Tibial artery (tissue), 4 donors: ENCODE measurements at regions not wholly inside any gene's neighbourhood (a gene's known extent, or its start where the extent isn't known, plus 50 kb on each side); places are given as distances from the start of the nearest gene placed in this dataset.

ENCODE experiments used
- DNase-seq, 2 donors: peaks; one replicate each; pipeline ENCODE4 v3.0.0-alpha.2; 2019
- H3K27ac ChIP-seq, 2 donors: fragments of 200-600 bp; sonication (generic) in 1 of 2; 1 replicate in 1 of 2; 2 replicates in 1 of 2; pipeline ENCODE4 v1.5.1; 2018 to 2019; ENCODE audit warnings: mild to moderate bottlenecking in 1 of 2
- H3K27me3 ChIP-seq, 2 donors: fragments of 200-600 bp; sonication (generic) in 1 of 2; one replicate each; pipeline versions ENCODE4 v1.5.1 to v1.6.0; 2016 to 2019
- H3K36me3 ChIP-seq, 3 donors: fragments of 200-600 bp; sonication (generic) in 2 of 3; one replicate each; pipeline ENCODE4 v1.5.1; 2016 to 2019; ENCODE audit warnings: mild to moderate bottlenecking in 2 of 3
- H3K4me1 ChIP-seq, 4 donors: fragments of 200-600 bp; sonication (generic) in 2 of 4; 1 replicate in 3 of 4; 2 replicates in 1 of 4; pipeline ENCODE4 v1.5.1; 2016 to 2019
- H3K4me3 ChIP-seq, 2 donors: fragments of 200-600 bp; sonication (generic) in 1 of 2; 1 replicate in 1 of 2; 2 replicates in 1 of 2; pipeline ENCODE4 v1.5.1; 2018 to 2019; ENCODE audit warnings: mild to moderate bottlenecking in 2 of 2
- H3K9me3 ChIP-seq, 3 donors: fragments of 200-600 bp; sonication (generic) in 1 of 3; one replicate each; pipeline ENCODE4 v1.5.1; 2016 to 2019
- CTCF ChIP-seq, 2 experiments: fragments of 200-600 bp in 1 of 2; fragments of 450-650 bp in 1 of 2; IDR thresholded peaks; one replicate each; pipeline ENCODE4 v1.5.1; 2017 to 2019; ENCODE audit warnings: antibody characterized with exemption in 2 of 2, mild to moderate bottlenecking in 1 of 2, moderate library complexity in 1 of 2
- intact Hi-C: fragments of 100-400 bp; cut with DNase I; formaldehyde crosslinking; loops from one replicate; pipeline ENCODE4 v1.15.0; 2023; ENCODE audit warnings: low total_unique reads

- Histone ChIP-seq H3K4me3 (no peak overlapping the region), H3K36me3 (no peaks in the 10 kb centered on the region), H3K4me1 (no peaks in the 10 kb centered on the region), H3K27ac (no peak overlapping the region), H3K27me3 (no peaks in the 10 kb centered on the region), H3K9me3 (no peaks in the 10 kb centered on the region)
- no peak for TF ChIP-seq CTCF (IDR thresholded peaks at IDR 0.05)
- intact Hi-C loops = no loop called here
- DNase-seq = no peak
Observed at GRCh38 chr6:148274809-148275208, 67.8 kb upstream of the SASH1 start.

- TF ChIP-seq CTCF (IDR thresholded peaks at IDR 0.05) = no peak
- H3K9me3 ChIP-seq = no peaks in the 10 kb centered on the region
- no peak for DNase-seq
- intact Hi-C loops = no loop called here
- no peaks in the 10 kb centered on the region for H3K27me3 ChIP-seq
- H3K36me3 ChIP-seq = no peaks in the 10 kb centered on the region
- no peak overlapping the region for H3K4me3 ChIP-seq
- H3K4me1 ChIP-seq = no peaks in the 10 kb centered on the region
- H3K27ac ChIP-seq = no peak overlapping the region
Observed at GRCh38 chr6:148285205-148285604, 57.4 kb upstream of the SASH1 start.

GRCh38 chr6:148286563-148286962, 56.1 kb upstream of the SASH1 start:
- no peak overlapping the region for H3K4me3 ChIP-seq
- H3K9me3 ChIP-seq = no peaks in the 10 kb centered on the region
- no peak overlapping the region for H3K27ac ChIP-seq
- H3K4me1 ChIP-seq = peaks cover 0 to 2% (median 0%) of the 10 kb centered on the region in 4 donors
- no peaks in the 10 kb centered on the region for H3K36me3 ChIP-seq
- intact Hi-C loops = no loop called here
- H3K27me3 ChIP-seq = no peaks in the 10 kb centered on the region
- TF ChIP-seq CTCF (IDR thresholded peaks at IDR 0.05) = no peak
- no peak for DNase-seq

GRCh38 chr6:148287623-148288333, 54.9 kb upstream of the SASH1 start:
- no peak overlapping the region for H3K27ac ChIP-seq

GRCh38 chr6:148288541-148288940, 54.1 kb upstream of the SASH1 start:
- Histone ChIP-seq H3K4me3 (no peak overlapping the region), H3K36me3 (no peaks in the 10 kb centered on the region), H3K27ac (no peak overlapping the region), H3K9me3 (no peaks in the 10 kb centered on the region), H3K27me3 (no peaks in the 10 kb centered on the region), H3K4me1 (peaks cover 0 to 22% (median 12%) of the 10 kb centered on the region in 4 donors)
- intact Hi-C loops = no loop called here
- TF ChIP-seq CTCF (IDR thresholded peaks at IDR 0.05) = no peak
- no peak for DNase-seq

More at GRCh38 chr6:148287623-148288333, 54.9 kb upstream of the SASH1 start:
- TF ChIP-seq CTCF (IDR thresholded peaks at IDR 0.05) = no peak
- H3K36me3 ChIP-seq = no peaks in the 10 kb centered on the region
- no peaks in the 10 kb centered on the region for H3K27me3 ChIP-seq
- no peaks in the 10 kb centered on the region for H3K9me3 ChIP-seq
- no peak overlapping the region for H3K4me3 ChIP-seq
- peaks cover 0 to 14% (median 4%) of the 10 kb centered on the region in 4 donors for H3K4me1 ChIP-seq
- intact Hi-C loops = no loop called here
- DNase-seq = no peak
